Right renal cortex interstitium (tissue), 3 donors: ENCODE measurements at regions not wholly inside any gene's neighbourhood (a gene's known extent, or its start where the extent isn't known, plus 50 kb on each side); places are given as distances from the start of the nearest gene placed in this dataset.

Experiments
- DNase-seq, 3 donors: peaks; one replicate each; pipeline ENCODE4 v3.0.0-alpha.2; 2013; ENCODE audit warnings: low read depth in 3 of 3, low spot score in 2 of 3

DNA sequence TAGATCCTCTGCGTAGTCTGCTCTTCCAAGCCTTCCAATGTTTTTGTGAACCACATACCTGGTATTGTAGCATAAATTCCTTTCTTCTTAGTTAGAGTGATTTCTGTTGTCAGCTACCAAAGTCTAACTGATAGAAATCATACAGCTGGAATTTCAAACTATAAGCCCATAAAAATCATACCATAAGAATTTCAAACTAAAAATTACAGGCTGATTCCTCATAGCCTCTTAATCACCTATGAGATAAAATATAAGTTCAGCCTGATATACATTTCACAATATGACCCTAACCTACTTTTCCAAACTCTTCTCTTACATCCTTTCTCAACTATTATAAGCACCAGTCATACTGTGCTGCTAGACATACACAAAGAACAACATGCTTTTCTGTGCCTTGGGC lies 64.8 kb downstream of the PTHLH start:
- no peak for DNase-seq

DNA sequence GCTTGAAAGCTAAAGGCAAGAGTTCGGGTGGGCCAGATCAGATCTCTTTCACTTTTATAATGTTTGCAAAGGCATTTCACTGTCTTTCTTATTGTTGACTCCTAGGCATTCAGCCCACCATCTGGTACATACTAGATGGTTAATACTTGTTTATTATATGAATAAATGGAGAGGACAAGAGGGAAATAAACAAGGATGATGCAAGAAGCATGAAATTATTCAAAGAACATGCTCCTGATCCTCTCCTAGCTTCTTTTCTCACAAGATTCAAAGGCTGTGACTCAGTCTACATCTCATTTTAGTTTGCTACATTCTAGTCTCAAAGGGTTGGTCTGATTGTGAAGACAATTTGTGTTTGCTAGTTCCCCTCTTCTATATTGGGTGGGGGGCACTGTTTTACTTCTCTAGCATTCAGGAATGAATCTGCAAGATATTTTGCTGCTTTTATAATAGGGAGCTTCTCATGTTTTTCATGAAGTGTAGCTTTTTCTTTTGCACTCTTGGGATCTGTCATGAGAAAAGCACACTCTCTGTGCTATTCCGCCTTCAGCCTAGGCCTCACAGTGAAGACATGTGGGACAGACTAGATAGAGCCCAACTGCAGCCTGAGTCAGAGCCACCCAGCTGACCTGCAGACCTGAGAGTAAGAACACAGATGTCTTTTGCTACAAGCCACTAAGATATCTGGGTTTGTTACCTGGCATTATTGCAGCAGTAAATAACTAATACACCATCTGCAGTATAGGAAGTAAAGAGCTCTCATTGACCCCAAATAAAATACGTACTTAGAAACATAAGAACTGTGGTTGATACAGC lies 65.7 kb downstream of the PTHLH start:
- no peak for DNase-seq

DNA sequence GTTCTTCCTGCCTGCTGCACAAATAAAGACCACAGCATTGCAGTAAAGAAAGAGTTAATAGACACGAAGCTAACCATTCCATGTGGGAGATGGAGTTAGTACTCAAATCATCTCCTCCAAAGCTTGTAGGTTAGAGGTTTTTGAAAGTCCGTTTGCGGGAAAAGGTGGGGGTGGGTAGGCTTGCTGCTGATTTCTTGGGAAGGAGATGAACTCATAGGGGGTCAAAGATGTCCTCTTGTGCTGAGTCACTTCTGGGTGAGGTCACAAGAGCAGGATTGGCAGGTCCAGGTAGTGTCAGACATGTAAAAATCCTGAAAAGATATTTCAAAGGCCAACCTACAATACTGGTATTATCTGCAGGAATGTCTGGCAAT lies 66.4 kb downstream of the PTHLH start:
- no peak for DNase-seq

DNA sequence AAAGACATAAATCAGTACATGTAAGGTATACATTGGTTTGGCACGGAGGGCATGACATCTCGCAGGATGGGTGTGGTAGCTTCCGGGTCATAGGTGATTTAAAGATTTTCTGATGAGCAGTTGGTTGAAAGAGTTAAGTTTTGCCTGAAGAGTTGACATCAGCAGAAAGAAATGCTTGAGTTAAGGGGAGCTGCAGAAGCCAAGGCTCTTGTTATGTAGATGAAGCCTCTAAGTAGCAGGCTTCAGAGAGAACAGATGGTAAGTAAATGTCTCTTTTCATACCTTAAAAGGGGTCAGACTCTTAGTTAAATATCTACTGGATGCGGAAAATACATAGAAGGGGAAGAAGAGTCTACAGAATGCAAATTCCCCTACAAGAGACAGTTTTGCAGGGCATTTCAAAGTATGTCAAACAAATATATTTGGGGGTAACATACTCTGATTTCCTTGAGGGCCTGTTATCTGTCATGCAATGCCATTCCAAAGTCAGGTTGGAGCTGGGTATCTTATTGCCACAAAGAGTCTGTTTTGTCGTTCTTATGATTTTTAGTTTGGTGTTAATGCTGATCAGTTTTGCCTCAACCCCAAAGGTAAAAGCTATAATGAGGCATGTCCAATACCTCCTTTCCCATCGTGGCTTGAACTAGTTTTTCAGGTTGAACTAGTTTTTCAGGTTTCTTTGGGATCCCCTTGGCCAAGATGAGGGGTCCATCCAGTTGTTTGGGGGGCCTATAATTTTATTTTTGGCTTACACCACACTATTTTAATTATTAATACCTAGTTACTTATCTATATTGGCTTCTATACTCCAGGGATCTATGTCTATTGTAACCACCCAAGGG lies 67.0 kb downstream of the PTHLH start:
- DNase-seq, result no peak

DNA sequence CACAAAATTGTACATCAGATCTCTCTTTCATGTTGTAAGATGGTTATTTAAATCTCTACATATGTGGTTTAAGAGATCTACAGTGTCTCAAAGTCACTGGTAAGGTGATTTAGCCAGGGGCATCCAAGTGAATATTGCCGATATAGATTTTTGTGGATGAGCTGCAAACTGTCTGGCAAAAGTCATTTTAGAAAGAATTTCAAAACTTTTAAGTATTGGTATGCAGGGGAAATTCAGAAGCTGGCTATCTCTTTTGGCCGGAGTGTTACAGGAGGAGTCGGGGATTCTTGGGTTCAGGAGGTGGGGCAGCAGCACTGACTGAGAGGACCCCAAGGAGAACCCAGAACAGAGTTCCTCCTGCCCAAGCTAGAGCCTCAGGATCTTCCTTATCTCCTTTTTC lies 69.9 kb downstream of the PTHLH start:
- no peak for DNase-seq

DNA sequence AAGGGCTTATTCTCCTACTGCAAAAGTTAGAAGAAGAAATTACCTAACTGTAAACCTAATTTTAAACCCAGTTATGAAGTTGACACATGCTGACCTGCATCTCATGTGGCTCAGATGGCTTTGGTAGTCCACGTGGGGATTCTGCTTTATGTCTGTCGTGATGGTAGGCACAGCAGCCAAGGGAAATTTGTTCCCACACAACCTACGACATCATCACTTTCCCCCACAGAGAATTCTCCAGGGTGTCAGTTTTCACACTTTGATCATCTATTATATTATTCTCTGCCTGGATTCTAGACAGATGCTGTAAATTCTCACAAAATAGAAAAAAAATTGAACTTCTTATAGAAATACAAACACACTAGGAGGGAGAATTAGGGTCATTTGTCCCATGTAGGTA lies 70.6 kb downstream of the PTHLH start:
- no peak for DNase-seq

DNA sequence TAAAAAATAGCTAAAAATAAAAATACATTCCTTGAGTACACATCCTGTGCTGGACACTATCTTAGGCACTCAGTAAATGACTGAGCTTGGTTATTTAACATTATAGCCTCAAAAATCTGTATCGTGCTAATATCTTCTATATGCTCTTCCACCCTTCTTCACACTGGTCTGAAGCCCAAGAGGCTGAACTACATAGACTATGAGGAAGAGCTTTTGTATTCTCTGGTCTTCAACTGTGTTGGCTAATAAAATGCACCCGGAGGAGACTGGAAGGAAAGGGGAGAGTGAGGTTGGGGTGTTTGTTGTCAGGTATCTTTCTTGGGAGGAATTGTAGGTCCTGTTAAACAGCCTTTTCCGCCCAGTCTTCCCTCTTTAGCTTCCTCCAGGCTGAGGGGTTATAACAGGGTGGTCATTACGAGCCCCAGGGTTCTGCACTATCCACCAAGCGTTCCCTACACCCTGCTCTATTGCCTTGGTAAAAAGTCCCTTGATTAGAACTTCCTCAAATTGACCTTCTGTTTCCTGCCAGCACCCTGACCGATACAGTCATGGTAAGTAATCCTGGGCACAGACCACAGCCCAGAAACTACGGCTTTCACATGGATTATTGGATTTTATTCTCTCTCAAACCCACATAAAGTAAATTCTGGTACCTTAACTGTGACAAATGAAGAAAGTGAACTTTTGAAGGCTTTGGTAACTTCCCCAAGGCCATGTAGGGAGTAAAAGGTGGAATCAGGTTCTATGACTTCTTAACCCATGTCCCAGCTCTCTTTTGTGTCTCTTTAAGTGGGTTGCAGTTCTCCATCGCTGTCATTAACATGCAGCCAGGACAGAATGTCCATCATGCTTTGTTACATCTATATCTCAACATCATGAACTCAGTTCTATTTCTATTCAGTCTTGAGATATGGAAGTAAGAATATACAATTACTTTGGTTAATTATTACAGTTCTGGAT lies 71.3 kb downstream of the PTHLH start:
- DNase-seq, result no peak

DNA sequence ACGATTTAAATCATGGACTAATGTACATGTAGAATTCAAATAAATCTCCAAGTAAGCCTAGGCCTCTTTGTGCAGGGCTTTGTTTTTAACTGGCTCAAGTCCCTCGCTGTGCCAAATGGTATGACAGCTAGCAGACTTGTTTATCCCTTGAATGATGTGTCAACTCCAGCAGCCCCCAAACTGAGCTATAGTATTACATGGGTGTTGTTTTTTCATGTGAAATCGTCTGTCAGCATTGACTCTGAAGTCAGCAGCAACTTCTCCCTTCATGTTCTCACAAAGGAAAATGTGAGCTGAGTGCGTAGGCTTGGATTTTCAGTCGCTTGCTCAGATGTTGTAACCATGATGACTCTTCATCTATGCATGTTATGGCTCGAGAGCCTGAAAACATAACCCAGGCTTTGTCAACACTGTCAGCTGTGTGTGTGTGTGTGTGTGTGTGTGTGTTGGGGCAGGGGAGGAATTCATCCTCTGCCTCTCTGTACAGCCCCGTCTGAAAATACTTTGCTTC lies 73.3 kb downstream of the PTHLH start:
- DNase-seq, result peak in 1 of 3 donors; percentile 4

DNA sequence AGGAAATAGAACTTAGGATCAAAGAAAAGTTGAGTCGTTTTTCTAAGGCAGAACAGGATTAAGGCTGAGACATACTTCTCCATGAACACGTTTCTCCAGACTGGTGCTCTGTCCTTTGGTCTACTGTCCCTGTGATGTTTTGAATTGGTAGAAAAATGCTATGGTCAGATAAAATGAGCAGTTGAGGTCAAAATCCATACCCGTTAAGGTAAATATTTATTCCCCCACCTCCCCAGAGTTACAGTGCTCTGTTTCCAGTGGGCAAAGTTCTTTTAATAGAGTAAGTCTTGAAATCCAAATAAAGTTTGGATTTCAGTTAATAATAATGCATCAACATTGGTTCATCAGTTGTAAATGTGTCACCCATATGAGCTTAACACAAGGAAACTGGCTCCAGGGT lies 74.5 kb downstream of the PTHLH start:
- DNase-seq, result no peak

DNA sequence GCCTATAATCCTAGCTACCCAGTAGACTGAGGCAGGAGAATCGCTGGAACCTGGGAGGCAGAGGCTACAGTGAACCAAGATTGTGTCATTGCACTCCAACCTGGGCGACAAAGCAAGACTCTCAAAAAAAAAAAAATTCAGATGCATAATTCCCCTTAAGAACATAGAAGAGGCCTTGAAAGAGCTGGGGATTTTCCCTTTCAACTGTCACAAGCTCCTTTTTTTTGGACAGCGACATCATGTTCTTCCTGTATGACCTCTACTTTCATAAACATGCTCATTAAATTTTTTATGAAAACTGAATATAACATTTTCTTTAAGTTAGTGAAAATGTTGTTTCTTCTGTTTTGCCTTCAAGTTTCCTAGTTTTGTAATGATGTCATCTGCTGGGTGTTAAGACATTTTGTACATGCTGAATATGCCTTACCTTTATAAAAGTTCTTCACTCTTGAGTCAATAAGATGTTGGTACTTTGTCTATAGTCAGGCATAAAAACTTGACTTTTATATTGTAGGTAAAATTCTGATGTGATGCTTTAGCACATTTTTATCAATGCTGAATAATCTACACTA lies 76.0 kb downstream of the PTHLH start:
- DNase-seq, result no peak

DNA sequence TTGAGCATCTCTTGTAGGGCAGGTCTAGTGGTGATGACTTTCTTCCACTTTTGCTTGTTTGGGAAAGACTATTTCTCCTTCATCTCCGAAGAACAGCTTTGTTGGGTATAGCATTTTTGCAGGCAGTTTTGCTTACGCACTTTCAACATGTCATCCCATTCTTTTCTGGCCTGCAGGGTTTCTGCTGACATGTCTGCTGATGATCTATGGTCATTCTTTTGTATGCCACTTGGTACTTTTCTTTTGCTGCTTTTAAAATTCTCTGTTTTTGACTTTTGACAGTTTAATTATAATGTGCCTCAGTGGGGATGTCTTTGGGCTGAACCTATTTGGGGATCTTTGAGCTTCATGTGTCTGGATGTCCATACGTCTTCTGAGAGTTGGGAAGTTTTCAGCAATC lies 78.2 kb downstream of the PTHLH start:
- DNase-seq, result no peak

DNA sequence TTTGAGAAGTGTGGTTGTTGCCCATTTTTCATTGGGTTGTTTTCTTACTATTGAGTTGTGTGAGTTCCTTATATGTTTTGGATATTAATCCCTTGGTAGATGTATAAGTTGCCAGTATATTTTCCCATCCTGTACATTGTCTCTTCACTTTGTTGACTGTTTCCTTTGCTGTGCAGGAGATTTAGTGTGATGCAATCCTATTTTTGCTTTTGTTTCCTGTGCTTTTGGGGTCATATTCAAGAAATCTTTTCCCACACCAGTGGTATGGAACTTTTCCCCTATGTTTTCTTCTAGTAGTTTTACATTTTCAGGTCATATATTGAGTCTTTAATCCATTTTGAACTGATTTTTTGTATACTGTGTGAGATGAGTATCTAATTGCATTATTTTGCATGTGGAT lies 92.8 kb downstream of the PTHLH start:
- no peak for DNase-seq

DNA sequence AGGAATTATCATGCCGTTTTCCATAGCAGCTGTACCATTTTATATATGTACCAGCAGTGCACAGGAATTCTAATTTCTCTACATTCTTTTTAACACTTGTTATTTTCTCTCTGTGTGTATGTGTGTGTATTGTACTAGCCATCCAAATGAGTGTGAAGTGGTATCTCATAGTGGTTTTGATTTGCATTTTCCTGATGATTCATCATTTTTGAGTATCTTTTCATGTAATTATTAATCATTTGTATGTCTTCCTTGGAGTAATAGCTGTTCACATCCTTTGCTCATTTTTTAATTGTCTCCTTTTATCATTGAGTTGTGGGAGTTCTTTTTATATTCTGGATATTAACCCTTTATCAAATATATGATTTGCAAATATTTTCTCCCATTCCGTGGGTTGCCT lies 95.6 kb upstream of the MANSC4 start:
- no peak for DNase-seq

DNA sequence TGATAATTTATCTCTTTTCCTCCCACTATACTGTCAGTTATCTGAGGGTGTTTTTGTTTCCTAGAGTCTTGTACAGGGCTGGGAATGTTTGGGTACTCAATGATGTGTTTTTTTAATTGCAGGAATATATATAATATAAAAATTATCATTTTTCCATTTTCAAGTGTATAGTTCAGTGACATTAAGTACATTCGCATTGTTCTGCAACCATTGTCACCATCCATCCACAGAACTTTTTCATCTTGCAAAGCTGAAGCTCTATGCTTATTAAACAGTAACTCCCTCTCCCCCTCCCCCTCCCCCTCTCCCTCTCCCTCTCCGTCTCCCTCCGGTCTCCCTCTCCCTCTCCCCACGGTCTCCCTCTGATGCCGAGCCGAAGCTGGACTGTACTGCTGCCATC lies 93.0 kb upstream of the MANSC4 start:
- DNase-seq, result no peak

DNA sequence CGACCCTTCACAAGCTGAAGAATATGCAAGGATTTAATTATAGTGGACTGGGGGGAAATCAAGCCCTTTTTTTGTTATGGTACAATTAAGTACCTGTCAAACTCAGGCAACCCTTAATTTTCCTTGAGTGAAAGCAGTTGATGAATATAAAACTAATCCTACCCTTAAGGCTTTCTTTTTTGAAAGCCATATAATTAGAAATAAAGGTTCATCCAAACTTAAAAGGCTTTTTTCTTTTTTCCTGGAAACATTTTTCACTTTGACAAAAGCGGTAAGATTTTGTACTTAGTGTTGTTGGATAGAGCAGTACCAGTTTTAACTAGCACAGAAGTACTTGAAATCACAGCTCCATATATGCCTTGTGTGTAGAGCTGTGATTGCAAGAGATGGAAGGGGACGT lies 91.9 kb upstream of the MANSC4 start:
- no peak for DNase-seq

DNA sequence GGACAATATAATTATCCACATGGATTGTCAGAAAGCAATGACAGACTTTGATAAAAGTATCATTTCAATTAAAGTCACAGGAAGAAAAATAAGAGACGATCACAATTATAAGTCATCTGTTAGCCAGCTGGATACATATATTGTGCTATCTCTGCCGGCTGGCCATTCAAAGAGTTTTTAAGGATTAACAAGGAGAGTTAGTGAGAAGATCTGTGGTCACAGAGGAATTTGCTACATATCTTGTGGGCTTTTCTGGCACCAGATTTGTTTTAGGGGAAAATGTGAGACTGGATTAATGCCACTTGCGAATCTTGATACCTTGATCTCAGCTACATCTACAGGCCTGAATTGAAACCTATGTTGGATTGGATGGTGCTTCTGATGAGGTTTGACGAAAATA lies 90.9 kb upstream of the MANSC4 start:
- DNase-seq, result no peak

DNA sequence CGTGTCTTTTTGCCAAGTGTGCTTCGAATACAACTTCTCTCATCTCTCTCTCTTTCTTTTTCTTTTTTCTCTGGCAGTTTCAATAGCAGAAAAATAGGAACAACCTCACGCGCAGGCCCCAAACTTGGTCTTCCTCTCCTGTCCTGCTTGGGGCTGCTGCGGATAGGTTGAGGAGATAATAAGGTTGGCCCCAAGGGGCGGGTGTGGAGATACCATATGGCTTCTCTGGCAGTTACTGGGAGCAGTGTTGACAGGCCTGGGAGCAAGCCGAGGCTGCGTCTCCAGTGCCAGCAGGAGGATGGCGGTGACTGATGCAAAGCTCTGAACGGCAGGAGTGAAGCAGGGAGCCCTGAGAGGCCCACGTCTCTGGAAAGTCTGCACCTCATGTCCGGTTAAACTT lies 89.5 kb upstream of the MANSC4 start:
- no peak for DNase-seq

DNA sequence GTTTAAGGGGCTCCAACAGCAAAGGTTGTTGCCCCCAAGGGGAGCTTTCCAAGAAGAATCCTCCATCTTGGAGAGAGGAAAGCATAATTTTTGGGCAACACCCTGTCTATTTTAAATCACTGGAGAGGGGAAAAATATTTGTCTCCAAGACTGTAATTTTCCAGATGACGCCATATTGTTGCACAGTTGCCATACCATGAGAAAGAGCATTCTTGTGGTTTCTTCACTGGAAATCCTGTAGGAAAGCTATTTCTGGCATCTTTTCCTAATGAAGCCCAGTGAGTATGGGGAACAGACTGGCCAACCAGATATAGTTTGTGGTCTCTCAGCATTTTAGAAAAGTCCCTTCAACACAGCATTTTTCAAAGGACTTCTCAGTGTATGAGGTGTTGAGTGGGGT lies 88.1 kb upstream of the MANSC4 start:
- DNase-seq, result no peak

DNA sequence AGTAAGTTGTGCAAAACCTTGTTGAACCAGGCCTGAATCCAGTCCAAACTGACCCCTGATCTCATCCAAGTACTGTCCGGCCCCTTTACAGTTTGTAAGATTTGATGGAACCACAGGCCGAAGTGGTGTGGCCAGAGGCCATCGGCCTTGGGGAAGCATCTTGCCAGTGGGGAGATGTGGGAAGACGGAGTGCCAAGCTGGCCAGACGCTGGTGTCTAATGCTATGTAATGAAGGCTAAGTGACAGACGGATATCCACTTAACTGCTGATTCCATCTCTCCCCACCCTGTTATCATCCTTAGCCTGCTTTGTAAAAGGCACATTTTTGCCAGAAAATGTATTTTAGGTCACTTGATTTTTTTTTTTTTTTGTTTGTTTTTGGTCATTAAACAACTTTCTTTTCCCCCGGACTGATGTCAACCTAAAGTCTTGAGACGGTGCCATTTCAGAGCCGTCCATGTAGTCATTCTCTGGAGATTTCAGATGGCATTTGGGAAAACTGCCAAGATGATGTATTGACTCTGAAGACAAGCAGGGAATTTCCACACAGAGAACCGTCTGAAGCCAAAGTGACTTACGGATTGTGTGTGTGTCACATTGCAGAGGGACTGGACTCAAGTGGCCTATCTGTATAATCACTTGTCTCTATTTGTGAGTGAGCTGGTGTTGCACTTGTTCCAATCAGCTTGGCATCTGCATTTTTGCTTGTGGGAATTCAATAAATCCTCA lies 86.5 kb upstream of the MANSC4 start:
- DNase-seq, result no peak

DNA sequence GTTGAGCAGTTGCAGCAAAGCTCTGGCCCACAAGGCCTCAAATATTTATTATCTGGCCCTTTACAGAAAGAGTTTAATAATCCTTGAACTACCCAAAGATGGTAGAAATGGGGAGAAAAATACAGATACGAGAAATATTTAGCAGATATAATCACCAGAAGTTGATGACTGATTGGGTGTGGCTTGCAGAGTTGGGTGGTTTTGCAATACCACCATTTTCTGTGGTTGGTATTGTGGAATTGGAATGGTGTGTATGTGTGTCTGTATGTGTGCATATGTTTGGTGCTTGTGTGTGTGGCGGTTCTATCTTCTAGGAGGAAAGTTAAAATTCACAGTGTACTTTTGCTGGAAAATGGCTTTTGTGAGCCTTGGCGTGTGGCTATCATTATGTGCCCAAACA lies 85.4 kb upstream of the MANSC4 start:
- no peak for DNase-seq
